Liver (tissue), 8 donors: ENCODE measurements at regions not wholly inside any gene's neighbourhood (a gene's known extent, or its start where the extent isn't known, plus 50 kb on each side); places are given as distances from the start of the nearest gene placed in this dataset.
A peak's percentile ranks its signal among the peaks of the same experiment; 100 is the strongest.

Experiments used
- DNase-seq: peaks from one replicate; pipeline ENCODE4 v3.0.0-alpha.2; 2017; ENCODE audit warnings: low spot score
- H3K27ac ChIP-seq, 2 donors: one replicate each; pipeline ENCODE4 v1.7.0; 2013; ENCODE audit warnings: inconsistent platforms in 2 of 2, low read length in 2 of 2, control low read depth in 1 of 2, low read depth in 1 of 2, mild to moderate bottlenecking in 1 of 2
- H3K27me3 ChIP-seq, 4 donors: one replicate each; pipeline versions ENCODE4 v1.6.1 to v1.7.0; 2013; ENCODE audit warnings: low read length in 3 of 4, inconsistent platforms in 1 of 4, mild to moderate bottlenecking in 1 of 4, moderate library complexity in 1 of 4; ENCODE audit not compliant: control insufficient read depth in 4 of 4, insufficient read depth in 4 of 4
- H3K36me3 ChIP-seq, 4 donors: one replicate each; pipeline versions ENCODE4 v1.6.1 to v1.7.0; 2013; ENCODE audit warnings: low read length in 3 of 4, mild to moderate bottlenecking in 3 of 4, low read depth in 1 of 4, moderate library complexity in 1 of 4; ENCODE audit not compliant: control insufficient read depth in 4 of 4, insufficient read depth in 3 of 4
- H3K4me1 ChIP-seq, 4 donors: one replicate each; pipeline versions ENCODE4 v1.6.1 to v1.7.0; 2013; ENCODE audit warnings: low read length in 3 of 4, mild to moderate bottlenecking in 3 of 4, moderate library complexity in 1 of 4; ENCODE audit not compliant: control insufficient read depth in 4 of 4, insufficient read depth in 4 of 4
- H3K4me3 ChIP-seq, 3 donors: one replicate each; pipeline versions ENCODE4 v1.6.1 to v1.7.0; 2013; ENCODE audit warnings: low read length in 3 of 3, control low read depth in 1 of 3, low read depth in 1 of 3, mild to moderate bottlenecking in 1 of 3
- H3K9ac ChIP-seq, 2 donors: one replicate each; pipeline ENCODE4 v1.7.0; 2013; ENCODE audit warnings: low read length in 2 of 2, mild to moderate bottlenecking in 2 of 2, moderate library complexity in 2 of 2, control low read depth in 1 of 2, low read depth in 1 of 2
- H3K9me3 ChIP-seq, 4 donors: one replicate each; pipeline versions ENCODE4 v1.6.1 to v1.7.0; 2013; ENCODE audit warnings: low read length in 3 of 4; ENCODE audit not compliant: control insufficient read depth in 4 of 4
- CTCF ChIP-seq: fragments of 150-350 bp; IDR thresholded peaks from 2 replicates; pipeline ENCODE4 v1.5.1; 2017; ENCODE audit warnings: improper control_type of control experiment, low read depth, low read length; ENCODE audit not compliant: missing input control
- EGR1 ChIP-seq, 2 donors: IDR thresholded peaks; 2 replicates each; pipeline ENCODE4 v1.6.1; 2016 to 2018; ENCODE audit warnings: antibody characterized with exemption in 2 of 2, low read depth in 2 of 2
- FOXA1 ChIP-seq: IDR thresholded peaks from 2 replicates; pipeline ENCODE4 v1.6.1; 2016; ENCODE audit warnings: antibody characterized with exemption
- FOXA2 ChIP-seq: IDR thresholded peaks from 2 replicates; pipeline ENCODE4 v1.6.1; 2016; ENCODE audit warnings: antibody characterized with exemption
- GABPA ChIP-seq, 2 donors: IDR thresholded peaks in 1 of 2; conservative IDR thresholded peaks in 1 of 2; 2 replicates each; pipeline ENCODE4 v1.6.1; 2016; ENCODE audit warnings: antibody characterized with exemption in 2 of 2, mild to moderate bottlenecking in 1 of 2, moderate library complexity in 1 of 2
- HNF4A ChIP-seq, 2 donors: conservative IDR thresholded peaks; 2 replicates each; pipeline ENCODE4 v1.6.1; 2016; ENCODE audit warnings: antibody characterized with exemption in 2 of 2, mild to moderate bottlenecking in 2 of 2
- HNF4G ChIP-seq: IDR thresholded peaks from 2 replicates; pipeline ENCODE4 v1.6.1; 2016; ENCODE audit warnings: antibody characterized with exemption
- JUND ChIP-seq, 2 donors: IDR thresholded peaks; 2 replicates each; pipeline ENCODE4 v1.6.1; 2016; ENCODE audit warnings: antibody characterized with exemption in 2 of 2
- MAX ChIP-seq: IDR thresholded peaks from 2 replicates; pipeline ENCODE4 v1.6.1; 2016; ENCODE audit warnings: antibody characterized with exemption
- NR2F2 ChIP-seq: IDR thresholded peaks from 2 replicates; pipeline ENCODE4 v1.6.1; 2016; ENCODE audit warnings: antibody characterized with exemption
- RAD21 ChIP-seq, 2 donors: IDR thresholded peaks; 2 replicates each; pipeline ENCODE4 v1.6.1; 2016; ENCODE audit warnings: antibody characterized with exemption in 2 of 2, mild to moderate bottlenecking in 2 of 2
- REST ChIP-seq: IDR thresholded peaks from 2 replicates; pipeline ENCODE4 v1.6.1; 2016; ENCODE audit warnings: antibody characterized with exemption, mild to moderate bottlenecking
- RXRA ChIP-seq, 2 donors: IDR thresholded peaks; 2 replicates each; pipeline ENCODE4 v1.6.1; 2017 to 2018; ENCODE audit warnings: antibody characterized with exemption in 2 of 2, mild to moderate bottlenecking in 1 of 2
- SP1 ChIP-seq: IDR thresholded peaks from 2 replicates; pipeline ENCODE4 v1.6.1; 2018; ENCODE audit warnings: antibody characterized with exemption, mild to moderate bottlenecking
- TAF1 ChIP-seq: conservative IDR thresholded peaks from 2 replicates; pipeline ENCODE4 v1.6.1; 2016; ENCODE audit warnings: antibody characterized with exemption, mild to moderate bottlenecking
- YY1 ChIP-seq: IDR thresholded peaks from 2 replicates; pipeline ENCODE4 v1.6.1; 2016; ENCODE audit warnings: antibody characterized with exemption, mild to moderate bottlenecking
- ZBTB33 ChIP-seq: IDR thresholded peaks from 2 replicates; pipeline ENCODE4 v1.6.1; 2016; ENCODE audit warnings: antibody characterized with exemption
- WGBS: extraction: QIAGEN DNeasy Blood & Tissue Kit; methylation state at CpG from one replicate; pipeline ENCODE4 v1.1.7; 2013; 5-methylcytosine and 5-hydroxymethylcytosine counted together
- TF ChIP-seq, protein P1 (sequence below): IDR thresholded peaks from 2 replicates; pipeline ENCODE4 v1.6.1; 2016; ENCODE audit warnings: antibody characterized with exemption
- donor health status: healthy.
- donor health status: healthy.
- donor health status: healthy.
- donor health status: healthy.
- donor health status: healthy.

- H3K4me3 ChIP-seq, result no peak overlapping the region
- no peaks in the 10 kb centered on the region for H3K36me3 ChIP-seq
- no peaks in the 10 kb centered on the region for H3K27me3 ChIP-seq
- no peaks in the 10 kb centered on the region for H3K9me3 ChIP-seq
- no peaks in the 10 kb centered on the region for H3K4me1 ChIP-seq
- TF ChIP-seq RXRA (IDR thresholded peaks at IDR 0.05), result no peak
- no peak for TF ChIP-seq SP1
- peak; percentile 65 for TF ChIP-seq RAD21 (IDR thresholded peaks at IDR 0.05)
- peak; percentile 16 for TF ChIP-seq CTCF
- TF ChIP-seq NR2F2, result no peak
- DNase-seq, result no peak
- no peak overlapping the region for H3K27ac ChIP-seq
- no peak overlapping the region for H3K9ac ChIP-seq
- 25% methylated on average over 5 of the region's 5 CpGs for WGBS
Measured at GRCh38 chr5:102583276-102584124, 84.7 kb upstream of the SLCO6A1 start.

GRCh38 chr5:102589661-102590060, 90.9 kb upstream of the SLCO6A1 start:
- DNase-seq, result no peak
- TF ChIP-seq JUND (IDR thresholded peaks at IDR 0.05) (no peak), HNF4A (conservative IDR thresholded peaks at IDR 0.05) (no peak), SP1 (no peak), REST (no peak), EGR1 (IDR thresholded peaks at IDR 0.05; ENCODE audit: low read depth in 2 of 2) (no peak), GABPA (IDR thresholded peaks at IDR 0.05 in 1 of 2, conservative IDR thresholded peaks at IDR 0.05 in 1 of 2) (no peak), ZBTB33 (no peak), RAD21 (IDR thresholded peaks at IDR 0.05) (no peak), HNF4G (no peak), RXRA (IDR thresholded peaks at IDR 0.05) (no peak), YY1 (no peak), FOXA2 (no peak), NR2F2 (no peak), MAX (no peak), CTCF (no peak), FOXA1 (no peak), TAF1 (no peak)
- TF ChIP-seq, protein P1, sequence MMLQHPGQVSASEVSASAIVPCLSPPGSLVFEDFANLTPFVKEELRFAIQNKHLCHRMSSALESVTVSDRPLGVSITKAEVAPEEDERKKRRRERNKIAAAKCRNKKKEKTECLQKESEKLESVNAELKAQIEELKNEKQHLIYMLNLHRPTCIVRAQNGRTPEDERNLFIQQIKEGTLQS, result no peak
- 76% methylated on average over 2 of the region's 2 CpGs for WGBS
- Histone ChIP-seq H3K27ac (no peak overlapping the region), H3K4me3 (no peak overlapping the region), H3K36me3 (no peaks in the 10 kb centered on the region), H3K27me3 (no peaks in the 10 kb centered on the region), H3K4me1 (no peaks in the 10 kb centered on the region), H3K9ac (no peak overlapping the region), H3K9me3 (no peaks in the 10 kb centered on the region)
